Heart left ventricle (tissue), 13 donors: ENCODE measurements at regions not wholly inside any gene's neighbourhood (a gene's known extent, or its start where the extent isn't known, plus 50 kb on each side); places are given as distances from the start of the nearest gene placed in this dataset.

Experiments
- CTCF ChIP-seq, 12 donors: fragments of 200-600 bp; sonication (generic) in 4 of 12; IDR thresholded peaks; one replicate each; pipeline versions ENCODE4 v1.5.0 to v1.8.0; 2018 to 2022; ENCODE audit warnings: antibody characterized with exemption in 12 of 12, mild to moderate bottlenecking in 5 of 12
- POLR2A ChIP-seq, 2 donors: fragments of 450-650 bp; IDR thresholded peaks; one replicate each; pipeline ENCODE4 v1.6.1; 2017; ENCODE audit warnings: antibody characterized with exemption in 2 of 2, mild to moderate bottlenecking in 2 of 2, moderate library complexity in 2 of 2
- donor health status: ischemic (EF 13 %, LVEDD 7.1; RV severe dilation, severe dysfunction).
- donor health status: DM: no; HTN: yes; CAD: no.
- donor health status: DM: no; HTN: no; CAD: no.
- donor health status: ischemic (EF 25% LVEDD 6.9; RV normal size, moderate dysfunction).
- donor health status: ischemic (EF 25% LVEDD 5.7; RV mildly dilated, moderate dysfunction).
- donor health status: ischemic (EF 35%, LVEDD 5.7; RV mildly dilated, moderate dysfunction).
- donor health status: nonischemic (EF 11% LVEDD 7.7; RV severe dilation, severe dysfunction).
- donor health status: DM: yes; HTN: yes; CAD: no.
- donor health status: PGD.
- donor health status: ischemic (EF 29% LVEDD 5.4; RV normal size, mild dysfunction).
- donor health status: nonischemic (EF 23%, LVEDD 6.1; RV moderate dilation, normal function).

DNA sequence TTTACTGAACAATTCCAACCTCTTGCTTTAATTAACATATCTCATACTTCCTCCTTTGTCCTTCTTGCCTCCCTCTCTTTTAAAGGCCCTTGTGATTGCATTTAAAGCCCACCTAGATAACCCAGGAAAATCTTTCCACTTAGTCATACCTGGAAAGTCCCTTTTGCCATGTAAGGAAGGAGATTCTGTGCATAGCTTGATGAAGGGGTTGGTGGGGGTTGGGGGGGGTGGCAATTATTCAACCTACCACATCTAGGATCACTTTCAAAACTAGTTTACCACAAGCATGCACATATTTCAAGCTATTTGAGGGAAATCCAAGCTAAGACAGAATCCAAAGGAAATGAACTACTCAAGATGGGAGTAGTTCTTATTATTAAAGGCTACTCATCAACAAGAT is 249.1 kb upstream of the PTBP2 start:
- TF ChIP-seq CTCF (IDR thresholded peaks at IDR 0.05) (no peak), POLR2A (IDR thresholded peaks at IDR 0.05) (no peak)
